22Rv1 (cell line): ENCODE measurements at regions not wholly inside any gene's neighbourhood (a gene's known extent, or its start where the extent isn't known, plus 50 kb on each side); places are given as distances from the start of the nearest gene placed in this dataset.

Experiments used
- CTCF ChIP-seq: fragments of 450-650 bp; IDR thresholded peaks from 2 replicates; pipeline ENCODE4 v1.5.1; 2017; ENCODE audit warnings: mild to moderate bottlenecking
- ZFX ChIP-seq: fragments of 450-650 bp; IDR thresholded peaks from 2 replicates; pipeline ENCODE4 v1.6.1; 2017; ENCODE audit warnings: antibody characterized with exemption, borderline replicate concordance

- TF ChIP-seq CTCF (no peak), ZFX (no peak)
Observed at GRCh38 chr10:8962249-8962648, 907.8 kb downstream of the GATA3 start.
